H1 (cell line): ENCODE measurements at regions not wholly inside any gene's neighbourhood (a gene's known extent, or its start where the extent isn't known, plus 50 kb on each side); places are given as distances from the start of the nearest gene placed in this dataset.

ENCODE experiments used
- CTCF ChIP-seq, 3 experiments: IDR thresholded peaks; 1 replicate in 2 of 3; 2 replicates in 1 of 3; pipeline versions ENCODE4 v1.5.1 to v1.6.1; 2011; ENCODE audit warnings: low read length in 3 of 3, mild to moderate bottlenecking in 3 of 3, inconsistent platforms in 2 of 3, low read depth in 1 of 3, moderate library complexity in 1 of 3; ENCODE audit not compliant: insufficient read depth in 1 of 3; ENCODE audit errors: control extremely low read depth in 1 of 3
- E2F6 ChIP-seq: IDR thresholded peaks from 2 replicates; pipeline ENCODE4 v1.6.1; 2012; ENCODE audit warnings: inconsistent platforms
- EP300 ChIP-seq, 2 experiments: IDR thresholded peaks; 1 replicate in 1 of 2; 2 replicates in 1 of 2; pipeline ENCODE4 v1.6.1; 2011 to 2012; ENCODE audit warnings: low read depth in 2 of 2, low read length in 2 of 2, mild to moderate bottlenecking in 2 of 2, borderline replicate concordance in 1 of 2, inconsistent platforms in 1 of 2, moderate library complexity in 1 of 2
- HDAC2 ChIP-seq, 2 experiments: fragments of 300-600 bp in 1 of 2; sonication (generic) in 1 of 2; IDR thresholded peaks; 2 replicates each; pipeline ENCODE4 v1.6.1; 2011 to 2012; ENCODE audit warnings: low read depth in 2 of 2, low read length in 2 of 2, mild to moderate bottlenecking in 2 of 2, moderate library complexity in 2 of 2, borderline replicate concordance in 1 of 2, inconsistent platforms in 1 of 2
- NRF1 ChIP-seq: IDR thresholded peaks from 2 replicates; pipeline ENCODE4 v1.6.1; 2011; ENCODE audit warnings: mild to moderate bottlenecking, low read depth, low read length, improper control_type of control experiment
- POLR2A ChIP-seq, 2 experiments: IDR thresholded peaks; 1 replicate in 1 of 2; 2 replicates in 1 of 2; pipeline ENCODE4 v1.6.1; 2011; ENCODE audit warnings: low read depth in 2 of 2, low read length in 2 of 2, mild to moderate bottlenecking in 2 of 2; ENCODE audit errors: control extremely low read depth in 1 of 2
- RAD21 ChIP-seq, 2 experiments: IDR thresholded peaks in 1 of 2; conservative IDR thresholded peaks in 1 of 2; 2 replicates each; pipeline ENCODE4 v1.6.1; 2011; ENCODE audit warnings: low read depth in 2 of 2, low read length in 2 of 2, improper control_type of control experiment in 1 of 2, inconsistent platforms in 1 of 2, mild to moderate bottlenecking in 1 of 2, moderate library complexity in 1 of 2
- TAF1 ChIP-seq: IDR thresholded peaks from 2 replicates; pipeline ENCODE4 v1.6.1; 2011; ENCODE audit warnings: mild to moderate bottlenecking, low read depth, low read length

GRCh38 chr5:109561447-109561846 is 128.3 kb upstream of the MAN2A1 start:
- TF ChIP-seq CTCF (IDR thresholded peaks at IDR 0.05; ENCODE audit: control extremely low read depth in 1 of 3, insufficient read depth in 1 of 3, low read depth in 1 of 3, low read length in 3 of 3) (no peak), EP300 (IDR thresholded peaks at IDR 0.05; ENCODE audit: borderline replicate concordance in 1 of 2, low read depth in 2 of 2, low read length in 2 of 2) (no peak), RAD21 (IDR thresholded peaks at IDR 0.05 in 1 of 2, conservative IDR thresholded peaks at IDR 0.05 in 1 of 2; ENCODE audit: low read depth in 2 of 2, low read length in 2 of 2) (no peak), TAF1 (no peak), POLR2A (IDR thresholded peaks at IDR 0.05; ENCODE audit: control extremely low read depth in 1 of 2, low read depth in 2 of 2, low read length in 2 of 2) (no peak), HDAC2 (IDR thresholded peaks at IDR 0.05; ENCODE audit: borderline replicate concordance in 1 of 2, low read depth in 2 of 2, low read length in 2 of 2) (no peak), NRF1 (no peak), E2F6 (no peak)
